Kidney (tissue), 13 donors: ENCODE measurements at regions not wholly inside any gene's neighbourhood (a gene's known extent, or its start where the extent isn't known, plus 50 kb on each side); places are given as distances from the start of the nearest gene placed in this dataset.
"Not testable (repeated sequence)": the region's sequence is repeated elsewhere in the genome, so short reads cannot be mapped to it uniquely, and the experiment has no call there.

ENCODE experiments used
- DNase-seq, 5 donors: peaks; one replicate each; pipeline ENCODE4 v3.0.0-alpha.2; 2013 to 2020
- FAIRE-seq: peaks from 2 replicates; lab custom pipeline; 2012; peaks lifted over from hg19 to GRCh38; lab: Jason Lieb, UNC
- H3K27ac ChIP-seq, 2 donors: one replicate each; pipeline ENCODE4 v1.7.0; 2013; ENCODE audit warnings: low read depth in 2 of 2, low read length in 2 of 2, inconsistent platforms in 1 of 2
- H3K27me3 ChIP-seq: one replicate; pipeline ENCODE4 v1.7.1; 2013; ENCODE audit warnings: low read length, inconsistent platforms; ENCODE audit not compliant: control insufficient read depth, insufficient read depth
- H3K36me3 ChIP-seq, 3 donors: one replicate each; pipeline versions ENCODE4 v1.7.0 to v1.7.1; 2013; ENCODE audit warnings: low read length in 3 of 3, control low read depth in 1 of 3, inconsistent platforms in 1 of 3; ENCODE audit not compliant: insufficient read depth in 3 of 3, control insufficient read depth in 2 of 3
- H3K4me1 ChIP-seq, 3 donors: one replicate each; pipeline versions ENCODE4 v1.7.0 to v1.7.1; 2013; ENCODE audit warnings: low read length in 3 of 3, inconsistent platforms in 1 of 3, low read depth in 1 of 3; ENCODE audit not compliant: control insufficient read depth in 2 of 3, insufficient read depth in 2 of 3
- H3K4me3 ChIP-seq, 3 donors: one replicate each; pipeline versions ENCODE4 v1.7.0 to v1.8.1; 2013; ENCODE audit warnings: low read length in 3 of 3, control low read depth in 1 of 3, inconsistent platforms in 1 of 3
- H3K9ac ChIP-seq, 3 donors: one replicate each; pipeline versions ENCODE4 v1.7.0 to v1.7.1; 2013; ENCODE audit warnings: low read length in 3 of 3, control low read depth in 1 of 3, inconsistent platforms in 1 of 3
- H3K9me3 ChIP-seq, 3 donors: one replicate each; pipeline versions ENCODE4 v1.7.0 to v1.7.1; 2013; ENCODE audit warnings: low read length in 3 of 3, control low read depth in 1 of 3, inconsistent platforms in 1 of 3; ENCODE audit not compliant: control insufficient read depth in 2 of 3, insufficient read depth in 1 of 3
- CTCF ChIP-seq: IDR thresholded peaks from 3 replicates; pipeline ENCODE4 v1.5.1; 2012; ENCODE audit warnings: mild to moderate bottlenecking, moderate library complexity, borderline replicate concordance; ENCODE audit not compliant: insufficient read depth; ENCODE audit errors: extremely low read depth
- intact Hi-C: fragments of 100-400 bp; cut with DNase I; formaldehyde crosslinking; loops from one replicate; pipeline ENCODE4 v1.11.1; 2022
- donor health status: control.
- donor health status: control.
- donor health status: control.
- donor health status: control.
- donor health status: control.
- donor health status: DM: yes; HTN: yes; CAD: no.
- donor health status: Normal renal cell carcinoma (clear cell type).

- Histone ChIP-seq H3K9me3 (no peaks in the 10 kb centered on the region), H3K27ac (no peak overlapping the region), H3K9ac (no peak overlapping the region), H3K4me3 (no peak overlapping the region), H3K36me3 (no peaks in the 10 kb centered on the region), H3K4me1 (no peaks in the 10 kb centered on the region), H3K27me3 (no peaks in the 10 kb centered on the region)
- DNase-seq: peak in 1 of 5 donors; percentile 11
- TF ChIP-seq CTCF: no peak
- intact Hi-C loops: no loop called here
- FAIRE-seq: no peak
Observed at GRCh38 chr3:34504366-34504765, 705.9 kb downstream of the PDCD6IP start.

GRCh38 chr3:34504775-34505174 is 706.3 kb downstream of the PDCD6IP start:
- H3K36me3 ChIP-seq: no peaks in the 10 kb centered on the region
- no peak overlapping the region for H3K27ac ChIP-seq
- H3K27me3 ChIP-seq: no peaks in the 10 kb centered on the region
- no peak overlapping the region for H3K4me3 ChIP-seq
- no peak overlapping the region for H3K9ac ChIP-seq
- FAIRE-seq (no peak), DNase-seq (peak in 4 of 5 donors; percentile 38 to 71 (median 46))
- H3K4me1 ChIP-seq: no peaks in the 10 kb centered on the region
- TF ChIP-seq CTCF: no peak
- no peaks in the 10 kb centered on the region for H3K9me3 ChIP-seq
- intact Hi-C loops: no loop called here

- DNase-seq: no peak
- no peaks in the 10 kb centered on the region for H3K4me1 ChIP-seq
- intact Hi-C loops: no loop called here
- no peaks in the 10 kb centered on the region for H3K27me3 ChIP-seq
- H3K27ac ChIP-seq: no peak overlapping the region
- no peak overlapping the region for H3K9ac ChIP-seq
- H3K9me3 ChIP-seq: no peaks in the 10 kb centered on the region
- FAIRE-seq: no peak
- H3K4me3 ChIP-seq: no peak overlapping the region
- H3K36me3 ChIP-seq: no peaks in the 10 kb centered on the region
- TF ChIP-seq CTCF: no peak
Observed at GRCh38 chr3:34508732-34509131, 710.3 kb downstream of the PDCD6IP start.

GRCh38 chr3:34511891-34512290 is 713.5 kb downstream of the PDCD6IP start:
- DNase-seq (no peak), FAIRE-seq (no peak)

GRCh38 chr3:34519008-34519407 is 720.6 kb downstream of the PDCD6IP start:
- intact Hi-C loops, H3K9me3 ChIP-seq, FAIRE-seq, H3K9ac ChIP-seq, H3K27me3 ChIP-seq, H3K4me3 ChIP-seq, DNase-seq, H3K4me1 ChIP-seq, H3K27ac ChIP-seq, H3K36me3 ChIP-seq: not testable (repeated sequence)

More at GRCh38 chr3:34511891-34512290, 713.5 kb downstream of the PDCD6IP start:
- H3K4me3 ChIP-seq: no peak overlapping the region
- no peaks in the 10 kb centered on the region for H3K4me1 ChIP-seq
- intact Hi-C loops: no loop called here
- no peaks in the 10 kb centered on the region for H3K36me3 ChIP-seq
- no peak overlapping the region for H3K27ac ChIP-seq
- no peaks in the 10 kb centered on the region for H3K27me3 ChIP-seq
- no peak overlapping the region for H3K9ac ChIP-seq
- no peak for TF ChIP-seq CTCF
- H3K9me3 ChIP-seq: no peaks in the 10 kb centered on the region
